ENCODE measurements at regions not wholly inside any gene's neighbourhood (a gene's known extent, or its start where the extent isn't known, plus 50 kb on each side); places are given as distances from the start of the nearest gene placed in this dataset.
A peak's percentile ranks its signal among the peaks of the same experiment; 100 is the strongest.

DNA sequence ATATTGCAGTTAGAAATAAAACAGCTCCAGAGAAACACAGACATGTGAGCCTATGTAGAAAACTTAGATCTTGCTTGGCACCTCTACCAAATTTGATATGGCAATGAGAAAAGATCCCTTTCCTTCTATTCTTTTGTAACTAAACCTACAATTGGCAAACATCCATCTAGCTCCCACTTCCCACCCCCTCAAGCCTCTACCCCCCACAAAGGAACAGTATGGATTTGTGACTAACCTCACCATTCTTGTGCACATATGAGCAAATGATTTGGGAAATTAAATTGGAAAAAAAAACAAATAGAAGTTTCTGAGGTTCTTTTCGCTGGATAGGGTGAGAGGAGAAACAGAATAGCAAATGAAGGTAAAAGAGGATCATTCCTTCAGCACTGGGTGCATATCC is 85.8 kb upstream of the TIAM2 start:
- Histone ChIP-seq H3K27me3 (no peaks in the 10 kb centered on the region), H3K9me3 (no peaks in the 10 kb centered on the region), H3K4me1 (peaks cover 0 to 22% (median 5%) of the 10 kb centered on the region in 4 donors), H3K27ac (no peak overlapping the region), H3K4me3 (no peak overlapping the region), H3K36me3 (peaks cover 0 to 14% (median 0%) of the 10 kb centered on the region in 3 donors)
- no peak for DNase-seq (ENCODE audit: low spot score in 2 of 2)
- TF ChIP-seq, protein P1, sequence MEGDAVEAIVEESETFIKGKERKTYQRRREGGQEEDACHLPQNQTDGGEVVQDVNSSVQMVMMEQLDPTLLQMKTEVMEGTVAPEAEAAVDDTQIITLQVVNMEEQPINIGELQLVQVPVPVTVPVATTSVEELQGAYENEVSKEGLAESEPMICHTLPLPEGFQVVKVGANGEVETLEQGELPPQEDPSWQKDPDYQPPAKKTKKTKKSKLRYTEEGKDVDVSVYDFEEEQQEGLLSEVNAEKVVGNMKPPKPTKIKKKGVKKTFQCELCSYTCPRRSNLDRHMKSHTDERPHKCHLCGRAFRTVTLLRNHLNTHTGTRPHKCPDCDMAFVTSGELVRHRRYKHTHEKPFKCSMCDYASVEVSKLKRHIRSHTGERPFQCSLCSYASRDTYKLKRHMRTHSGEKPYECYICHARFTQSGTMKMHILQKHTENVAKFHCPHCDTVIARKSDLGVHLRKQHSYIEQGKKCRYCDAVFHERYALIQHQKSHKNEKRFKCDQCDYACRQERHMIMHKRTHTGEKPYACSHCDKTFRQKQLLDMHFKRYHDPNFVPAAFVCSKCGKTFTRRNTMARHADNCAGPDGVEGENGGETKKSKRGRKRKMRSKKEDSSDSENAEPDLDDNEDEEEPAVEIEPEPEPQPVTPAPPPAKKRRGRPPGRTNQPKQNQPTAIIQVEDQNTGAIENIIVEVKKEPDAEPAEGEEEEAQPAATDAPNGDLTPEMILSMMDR (IDR thresholded peaks at IDR 0.05), result no peak
- TF ChIP-seq EP300 (IDR thresholded peaks at IDR 0.05) (no peak), POLR2A (IDR thresholded peaks at IDR 0.05) (no peak)
- 81 to 88% methylated on average over 1 of the region's 1 CpG for WGBS, 2 donors

DNA sequence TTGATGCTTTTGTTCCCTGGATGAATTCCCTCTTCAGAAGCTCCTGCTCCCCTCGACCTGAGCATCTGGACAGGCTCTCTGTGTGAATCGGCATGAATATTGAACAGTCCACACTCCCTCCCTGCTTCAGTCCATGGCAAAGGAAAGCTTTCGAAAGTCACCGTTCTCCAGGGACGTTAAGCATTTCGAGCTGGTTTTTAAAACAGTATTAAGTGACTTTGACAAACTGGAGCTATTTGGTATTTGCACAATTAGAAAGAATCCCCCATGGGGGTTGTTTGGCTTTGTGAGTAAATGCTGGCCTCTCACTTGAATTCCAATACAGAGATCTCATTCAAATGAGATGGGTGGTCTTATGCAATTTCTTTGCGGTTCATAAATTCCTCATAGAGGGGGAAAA is 85.3 kb upstream of the TIAM2 start:
- no peak overlapping the region for H3K27ac ChIP-seq
- H3K9me3 ChIP-seq, result no peaks in the 10 kb centered on the region
- no peak for DNase-seq (ENCODE audit: low spot score in 2 of 2)
- no peak overlapping the region for H3K4me3 ChIP-seq
- 21 to 31% methylated on average over 7 of the region's 7 CpGs for WGBS, 2 donors
- peaks cover 0 to 22% (median 5%) of the 10 kb centered on the region in 4 donors for H3K4me1 ChIP-seq
- TF ChIP-seq, protein P1 (IDR thresholded peaks at IDR 0.05), result no peak
- TF ChIP-seq EP300 (IDR thresholded peaks at IDR 0.05), result peak in 1 of 2 donors; percentile 10
- H3K36me3 ChIP-seq, result peaks cover 0 to 9% (median 0%) of the 10 kb centered on the region in 3 donors
- no peaks in the 10 kb centered on the region for H3K27me3 ChIP-seq

DNA sequence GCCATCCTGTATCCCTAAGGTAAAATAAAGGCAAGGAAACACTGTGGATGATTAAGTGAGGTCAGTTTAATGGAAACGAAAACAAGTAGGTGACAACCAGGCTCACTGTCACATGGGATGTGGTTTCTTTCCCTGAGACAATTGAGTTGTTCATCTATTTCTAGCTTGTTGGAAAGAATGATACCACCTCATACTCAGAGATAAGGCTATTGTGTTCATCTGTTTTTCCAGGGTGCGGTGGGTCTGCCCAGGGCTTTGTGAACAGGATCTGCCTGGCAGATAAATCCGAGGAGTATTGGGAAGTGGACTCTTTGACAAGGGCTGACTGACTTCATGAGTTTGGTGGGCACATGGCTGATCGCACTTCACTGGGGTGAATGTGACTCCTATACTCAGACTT is 80.8 kb upstream of the TIAM2 start:
- no peaks in the 10 kb centered on the region for H3K9me3 ChIP-seq
- WGBS, 2 donors, result 82 to 90% methylated on average over 4 of the region's 4 CpGs
- no peak for DNase-seq (ENCODE audit: low spot score in 2 of 2)
- no peak overlapping the region for H3K4me3 ChIP-seq
- H3K4me1 ChIP-seq, result peaks cover 0 to 12% (median 5%) of the 10 kb centered on the region in 4 donors
- H3K27me3 ChIP-seq, result no peaks in the 10 kb centered on the region
- TF ChIP-seq POLR2A (IDR thresholded peaks at IDR 0.05) (no peak), EP300 (IDR thresholded peaks at IDR 0.05) (no peak)
- TF ChIP-seq, protein P1 (IDR thresholded peaks at IDR 0.05), result no peak
- H3K27ac ChIP-seq, result no peak overlapping the region
- H3K36me3 ChIP-seq, result peaks cover 0 to 8% (median 0%) of the 10 kb centered on the region in 3 donors

DNA sequence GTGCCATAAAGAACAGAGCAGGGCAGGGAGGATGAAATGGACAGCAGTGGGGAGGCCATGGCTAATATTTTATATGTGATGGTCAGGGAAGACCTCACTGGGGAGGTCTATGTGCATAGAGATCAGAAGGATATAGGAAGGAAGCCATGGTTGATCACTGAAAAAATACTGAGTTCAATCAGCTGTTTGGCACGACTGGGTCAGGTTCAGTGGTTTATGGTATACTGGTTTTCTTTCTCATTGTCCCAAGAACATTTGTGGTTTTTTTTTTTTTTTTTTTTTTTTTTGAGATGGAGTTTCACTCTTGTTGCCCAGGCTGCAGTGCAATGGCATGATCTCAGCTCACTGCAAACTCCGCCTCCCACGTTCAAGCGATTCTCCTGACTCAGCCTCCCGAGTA is 78.3 kb upstream of the TIAM2 start:
- no peak for DNase-seq (ENCODE audit: low spot score in 2 of 2)
- Histone ChIP-seq H3K4me3 (no peak overlapping the region), H3K36me3 (peaks cover 0 to under 1% (median 0%) of the 10 kb centered on the region in 3 donors), H3K4me1 (no peaks in the 10 kb centered on the region), H3K9me3 (no peaks in the 10 kb centered on the region), H3K27ac (no peak overlapping the region), H3K27me3 (no peaks in the 10 kb centered on the region)
- 77 to 84% methylated on average over 5 of the region's 5 CpGs for WGBS, 2 donors
- TF ChIP-seq, protein P1 (IDR thresholded peaks at IDR 0.05), result no peak
- no peak for TF ChIP-seq POLR2A (IDR thresholded peaks at IDR 0.05)
- TF ChIP-seq EP300 (IDR thresholded peaks at IDR 0.05), result no peak

DNA sequence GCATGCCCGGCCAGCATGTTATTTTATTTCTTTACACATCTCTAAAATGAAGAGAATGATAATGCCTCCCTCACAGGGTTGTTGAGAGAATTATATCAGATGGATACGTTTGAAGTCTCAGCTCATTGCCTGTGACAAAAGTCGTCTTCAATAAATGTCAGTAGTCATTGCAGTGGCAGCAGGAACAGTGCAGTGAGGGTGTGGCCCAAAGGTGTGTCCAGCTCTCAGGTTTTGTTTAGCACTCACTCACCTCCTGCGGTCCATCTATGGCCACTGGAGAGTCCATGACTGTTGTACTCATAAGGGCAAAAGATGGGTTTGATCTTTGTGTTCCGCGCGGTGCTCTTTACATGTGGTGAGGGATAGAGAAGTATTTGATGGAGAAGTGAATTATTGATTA is 77.2 kb upstream of the TIAM2 start:
- no peak overlapping the region for H3K27ac ChIP-seq
- TF ChIP-seq POLR2A (IDR thresholded peaks at IDR 0.05), result no peak
- TF ChIP-seq, protein P1 (IDR thresholded peaks at IDR 0.05), result no peak
- no peak for TF ChIP-seq EP300 (IDR thresholded peaks at IDR 0.05)
- no peaks in the 10 kb centered on the region for H3K4me1 ChIP-seq
- WGBS, 2 donors, result 88 to 91% methylated on average over 7 of the region's 7 CpGs
- no peaks in the 10 kb centered on the region for H3K36me3 ChIP-seq
- no peaks in the 10 kb centered on the region for H3K27me3 ChIP-seq
- DNase-seq (ENCODE audit: low spot score in 2 of 2), result no peak
- H3K4me3 ChIP-seq, result no peak overlapping the region
- H3K9me3 ChIP-seq, result no peaks in the 10 kb centered on the region
